ENCODE measurements at regions not wholly inside any gene's neighbourhood (a gene's known extent, or its start where the extent isn't known, plus 50 kb on each side); places are given as distances from the start of the nearest gene placed in this dataset.

DNA sequence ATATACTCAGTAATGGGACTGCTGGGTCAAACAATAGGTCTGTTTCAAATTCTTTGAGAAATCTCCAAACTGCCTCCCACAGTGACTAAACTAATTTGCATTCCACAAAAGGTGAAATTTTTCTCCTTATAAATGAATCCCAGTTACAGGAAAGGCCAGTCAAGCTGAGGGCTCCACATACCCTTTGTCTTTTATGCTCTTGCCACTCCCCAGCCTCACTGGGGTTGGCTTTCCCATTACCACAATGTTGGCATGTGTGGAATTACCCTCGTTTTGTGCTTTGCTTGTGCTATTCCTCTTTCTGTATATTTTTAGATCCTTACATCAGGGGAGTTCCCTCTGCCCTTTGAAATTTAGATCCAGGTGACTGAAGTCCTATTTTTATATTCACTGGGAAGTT is 220.2 kb upstream of the LCORL start:
- 100% methylated on average over 1 of the region's 1 CpG for WGBS
- Histone ChIP-seq H3K9me3 (ENCODE audit: insufficient read depth, low read depth, low read length) (no peaks in the 10 kb centered on the region), H3K4me1 (ENCODE audit: insufficient read depth, low read length) (peaks cover 15% of the 10 kb centered on the region), H3K27me3 (ENCODE audit: insufficient read depth, low read length) (no peaks in the 10 kb centered on the region), H3K36me3 (ENCODE audit: insufficient read depth, low read length) (no peaks in the 10 kb centered on the region), H3K27ac (ENCODE audit: low read depth, low read length) (no peak overlapping the region), H3K4me3 (ENCODE audit: low read length) (no peak overlapping the region), H3K9ac (ENCODE audit: low read depth, low read length) (no peak overlapping the region)

GRCh38 chr4:18234108-18234507 is 212.6 kb upstream of the LCORL start:
- H3K27ac ChIP-seq (ENCODE audit: low read depth, low read length): no peak overlapping the region
- H3K27me3 ChIP-seq (ENCODE audit: insufficient read depth, low read length): no peaks in the 10 kb centered on the region
- peaks cover 15% of the 10 kb centered on the region for H3K9me3 ChIP-seq (ENCODE audit: insufficient read depth, low read depth, low read length)

DNA sequence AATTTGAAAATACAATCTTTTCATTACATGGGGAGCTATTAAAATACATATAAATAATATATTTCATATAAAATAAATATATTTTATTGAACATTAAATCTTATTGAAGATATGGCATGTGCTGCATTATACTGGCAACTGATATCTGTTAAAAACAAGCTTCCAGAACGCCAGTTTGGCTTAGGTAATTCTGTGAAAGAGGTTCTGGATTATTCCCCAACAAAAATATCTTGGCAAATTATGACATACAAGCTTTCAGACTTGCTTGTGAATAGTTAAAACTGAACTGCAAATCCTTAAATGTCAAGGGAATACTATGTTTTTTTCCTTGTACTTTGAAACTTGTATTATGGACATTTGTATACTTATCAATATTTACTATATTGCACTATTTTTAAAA is 210.2 kb upstream of the LCORL start:
- no peak overlapping the region for H3K9ac ChIP-seq (ENCODE audit: low read depth, low read length)
- H3K4me3 ChIP-seq (ENCODE audit: low read length): no peak overlapping the region
- H3K9me3 ChIP-seq (ENCODE audit: insufficient read depth, low read depth, low read length): peaks cover 23% of the 10 kb centered on the region
- H3K36me3 ChIP-seq (ENCODE audit: insufficient read depth, low read length): no peaks in the 10 kb centered on the region
- H3K27me3 ChIP-seq (ENCODE audit: insufficient read depth, low read length): no peaks in the 10 kb centered on the region
- H3K27ac ChIP-seq (ENCODE audit: low read depth, low read length): no peak overlapping the region
- no CpG with 5 or more reads among the region's 1 CpG for WGBS
- H3K4me1 ChIP-seq (ENCODE audit: insufficient read depth, low read length): no peaks in the 10 kb centered on the region

More at GRCh38 chr4:18234108-18234507, 212.6 kb upstream of the LCORL start:
- Histone ChIP-seq H3K4me1 (ENCODE audit: insufficient read depth, low read length) (no peaks in the 10 kb centered on the region), H3K4me3 (ENCODE audit: low read length) (no peak overlapping the region), H3K9ac (ENCODE audit: low read depth, low read length) (no peak overlapping the region), H3K36me3 (ENCODE audit: insufficient read depth, low read length) (no peaks in the 10 kb centered on the region)

GRCh38 chr4:18227880-18228279 is 206.3 kb upstream of the LCORL start:
- H3K9me3 ChIP-seq (ENCODE audit: insufficient read depth, low read depth, low read length): peaks cover 23% of the 10 kb centered on the region
- H3K27me3 ChIP-seq (ENCODE audit: insufficient read depth, low read length): no peaks in the 10 kb centered on the region
- H3K4me1 ChIP-seq (ENCODE audit: insufficient read depth, low read length): no peaks in the 10 kb centered on the region
- no peak overlapping the region for H3K27ac ChIP-seq (ENCODE audit: low read depth, low read length)
- no peak overlapping the region for H3K4me3 ChIP-seq (ENCODE audit: low read length)
- 68% methylated on average over 1 of the region's 1 CpG for WGBS
- no peak overlapping the region for H3K9ac ChIP-seq (ENCODE audit: low read depth, low read length)
- H3K36me3 ChIP-seq (ENCODE audit: insufficient read depth, low read length): no peaks in the 10 kb centered on the region

DNA sequence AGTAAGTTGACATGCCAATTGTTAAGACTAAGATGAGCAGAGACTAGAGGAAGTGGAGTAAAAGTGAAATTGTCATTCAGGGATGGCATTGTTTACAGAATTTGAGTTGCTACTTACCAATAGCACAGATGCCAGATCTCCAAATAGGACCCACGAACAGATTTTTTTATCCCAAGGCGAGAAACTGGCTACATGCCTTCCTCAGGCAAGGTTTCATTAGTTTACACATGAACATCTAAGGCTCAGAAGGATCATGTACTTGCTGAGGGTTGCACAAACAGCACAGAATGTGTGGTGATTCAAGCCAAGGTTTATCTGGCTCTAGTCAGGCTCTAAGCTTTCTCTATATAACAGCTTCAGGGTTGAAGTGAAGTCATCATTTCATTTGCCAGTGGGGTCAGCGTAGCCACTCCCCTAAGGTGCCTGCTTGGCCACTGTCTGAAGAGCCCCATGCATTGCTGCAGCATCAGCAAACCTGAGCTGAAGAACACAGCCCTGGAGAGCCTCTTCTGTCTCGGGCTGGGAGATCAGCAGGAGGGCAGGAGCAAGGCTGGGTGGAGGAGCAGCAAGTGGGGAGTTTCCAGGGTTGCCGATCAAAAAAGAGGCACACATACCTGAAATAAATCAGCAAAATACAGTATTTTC is 193.0 kb upstream of the LCORL start:
- Histone ChIP-seq H3K4me3 (ENCODE audit: low read length) (no peak overlapping the region), H3K9me3 (ENCODE audit: insufficient read depth, low read depth, low read length) (no peaks in the 10 kb centered on the region), H3K36me3 (ENCODE audit: insufficient read depth, low read length) (no peaks in the 10 kb centered on the region), H3K9ac (ENCODE audit: low read depth, low read length) (no peak overlapping the region), H3K27ac (ENCODE audit: low read depth, low read length) (no peak overlapping the region), H3K4me1 (ENCODE audit: insufficient read depth, low read length) (no peaks in the 10 kb centered on the region), H3K27me3 (ENCODE audit: insufficient read depth, low read length) (no peaks in the 10 kb centered on the region)
- WGBS: 77% methylated on average over 5 of the region's 5 CpGs

DNA sequence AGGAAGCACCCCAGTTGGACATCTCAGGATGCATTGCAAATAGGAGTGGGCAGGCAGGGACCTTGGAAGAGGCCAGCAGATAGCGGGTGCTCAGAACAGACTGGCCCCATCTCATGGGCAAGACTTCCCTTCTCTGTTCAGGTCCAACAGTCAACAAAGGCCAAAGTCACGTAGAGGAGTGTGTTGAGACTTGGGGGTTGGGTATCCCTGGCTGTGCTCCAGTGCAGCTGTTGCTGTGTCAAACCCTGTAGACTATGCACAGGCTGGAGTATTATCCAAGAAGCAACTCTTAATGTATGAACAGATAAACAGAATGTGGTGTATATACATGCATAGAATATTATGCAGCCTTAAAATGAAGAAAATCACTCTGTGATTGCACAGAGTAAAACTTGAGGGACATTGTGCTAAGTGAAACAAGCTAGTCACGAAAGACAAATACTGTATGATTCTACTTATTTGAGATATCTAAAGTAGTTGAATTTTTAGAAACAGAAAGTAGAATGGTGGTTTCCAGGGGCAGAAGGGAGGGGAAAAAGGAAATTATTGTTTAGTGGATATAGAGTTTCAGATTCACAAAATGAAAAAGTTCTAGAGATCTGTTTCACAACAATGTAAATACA is 192.1 kb upstream of the LCORL start:
- Histone ChIP-seq H3K27ac (ENCODE audit: low read depth, low read length) (no peak overlapping the region), H3K4me1 (ENCODE audit: insufficient read depth, low read length) (no peaks in the 10 kb centered on the region), H3K27me3 (ENCODE audit: insufficient read depth, low read length) (no peaks in the 10 kb centered on the region), H3K36me3 (ENCODE audit: insufficient read depth, low read length) (no peaks in the 10 kb centered on the region), H3K9ac (ENCODE audit: low read depth, low read length) (no peak overlapping the region), H3K9me3 (ENCODE audit: insufficient read depth, low read depth, low read length) (no peaks in the 10 kb centered on the region), H3K4me3 (ENCODE audit: low read length) (no peak overlapping the region)
- 64% methylated on average over 3 of the region's 3 CpGs for WGBS

DNA sequence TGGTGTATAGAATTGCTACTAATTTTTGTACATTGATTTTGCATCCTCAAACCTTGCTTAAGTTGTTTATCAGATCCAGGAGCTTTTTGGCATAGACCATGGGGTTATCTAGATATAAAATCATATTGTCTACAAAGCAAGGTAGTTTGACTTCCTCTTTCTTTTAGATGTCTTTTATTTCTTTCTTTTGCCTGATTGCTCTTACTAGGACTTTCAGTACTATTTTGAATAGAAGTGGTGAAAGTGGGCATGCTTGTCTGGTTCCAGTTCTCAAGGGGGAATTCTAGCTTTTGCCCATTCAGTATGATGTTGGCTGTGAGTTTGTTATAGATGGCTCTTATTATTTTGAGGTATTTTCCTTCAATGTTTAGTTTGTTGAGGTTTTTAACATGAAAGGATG is 187.9 kb upstream of the LCORL start:
- no peak overlapping the region for H3K9ac ChIP-seq (ENCODE audit: low read depth, low read length)
- H3K4me3 ChIP-seq (ENCODE audit: low read length): no peak overlapping the region
- no peaks in the 10 kb centered on the region for H3K36me3 ChIP-seq (ENCODE audit: insufficient read depth, low read length)
- H3K27me3 ChIP-seq (ENCODE audit: insufficient read depth, low read length): no peaks in the 10 kb centered on the region
- no peaks in the 10 kb centered on the region for H3K4me1 ChIP-seq (ENCODE audit: insufficient read depth, low read length)
- H3K27ac ChIP-seq (ENCODE audit: low read depth, low read length): no peak overlapping the region
- H3K9me3 ChIP-seq (ENCODE audit: insufficient read depth, low read depth, low read length): no peaks in the 10 kb centered on the region

DNA sequence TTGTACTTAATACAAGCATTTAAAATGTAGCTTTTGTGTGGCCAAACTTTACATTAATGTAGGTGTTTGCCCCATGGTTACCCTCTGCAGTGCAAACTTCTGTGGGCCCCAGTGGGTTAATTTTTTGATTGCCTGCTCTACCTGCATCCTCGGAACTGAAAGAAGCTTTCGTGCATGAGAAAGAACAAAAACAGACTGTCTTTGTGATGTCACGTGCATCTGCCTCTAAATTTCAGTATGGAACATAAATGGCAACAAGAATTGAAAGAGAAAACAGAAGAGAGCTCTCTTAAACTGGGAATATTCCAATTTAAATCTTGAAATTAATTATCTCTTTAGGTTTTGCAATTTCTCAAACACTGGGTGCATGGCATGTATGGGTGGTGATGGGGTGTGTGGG is 182.4 kb upstream of the LCORL start:
- Histone ChIP-seq H3K27me3 (ENCODE audit: insufficient read depth, low read length) (no peaks in the 10 kb centered on the region), H3K4me1 (ENCODE audit: insufficient read depth, low read length) (no peaks in the 10 kb centered on the region), H3K4me3 (ENCODE audit: low read length) (no peak overlapping the region), H3K9me3 (ENCODE audit: insufficient read depth, low read depth, low read length) (no peaks in the 10 kb centered on the region), H3K27ac (ENCODE audit: low read depth, low read length) (no peak overlapping the region), H3K9ac (ENCODE audit: low read depth, low read length) (no peak overlapping the region), H3K36me3 (ENCODE audit: insufficient read depth, low read length) (no peaks in the 10 kb centered on the region)
- 79% methylated on average over 3 of the region's 3 CpGs for WGBS

DNA sequence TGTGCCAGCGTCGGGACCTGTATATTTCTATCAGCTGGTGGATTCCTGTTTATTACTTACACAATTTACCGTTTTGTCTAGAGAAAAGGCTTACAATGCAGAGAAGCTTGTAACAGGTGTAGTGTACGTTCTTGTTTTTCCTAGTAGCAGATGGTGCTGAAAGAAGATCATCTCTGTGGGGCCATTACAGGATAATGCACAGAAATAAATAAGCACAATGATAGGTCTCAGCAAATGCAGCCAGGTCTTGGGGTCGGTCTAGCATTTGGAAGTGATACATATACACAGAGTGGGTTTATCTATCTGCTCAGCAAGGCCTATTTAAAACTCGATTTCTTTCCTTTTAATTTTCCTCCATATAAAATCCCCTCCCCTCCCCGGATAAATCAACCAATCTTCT is 180.9 kb upstream of the LCORL start:
- Histone ChIP-seq H3K36me3 (ENCODE audit: insufficient read depth, low read length) (no peaks in the 10 kb centered on the region), H3K4me3 (ENCODE audit: low read length) (no peak overlapping the region), H3K27ac (ENCODE audit: low read depth, low read length) (no peak overlapping the region), H3K4me1 (ENCODE audit: insufficient read depth, low read length) (no peaks in the 10 kb centered on the region), H3K9me3 (ENCODE audit: insufficient read depth, low read depth, low read length) (no peaks in the 10 kb centered on the region), H3K9ac (ENCODE audit: low read depth, low read length) (no peak overlapping the region), H3K27me3 (ENCODE audit: insufficient read depth, low read length) (no peaks in the 10 kb centered on the region)
- WGBS: 96% methylated on average over 6 of the region's 7 CpGs

DNA sequence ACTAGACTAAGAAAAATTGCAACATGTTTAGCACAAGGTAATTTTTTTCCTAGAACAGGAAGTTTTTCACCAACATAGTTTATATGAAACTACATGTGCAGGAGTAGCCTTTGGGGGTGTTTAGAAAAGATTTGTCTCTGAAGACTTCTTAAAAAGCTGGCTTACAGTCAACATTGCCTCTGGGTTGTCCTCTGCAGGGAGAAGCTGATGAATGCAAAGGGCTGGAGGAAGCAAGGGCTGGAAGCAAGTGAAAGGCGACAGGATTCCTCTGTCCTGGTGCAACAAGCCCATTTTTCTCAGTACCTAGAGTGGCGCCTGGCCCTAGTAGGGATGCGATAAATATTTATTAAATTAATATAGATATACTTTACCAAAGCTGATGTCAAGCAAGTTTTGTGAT is 180.3 kb upstream of the LCORL start:
- no peak overlapping the region for H3K4me3 ChIP-seq (ENCODE audit: low read length)
- H3K27ac ChIP-seq (ENCODE audit: low read depth, low read length): no peak overlapping the region
- 88% methylated on average over 1 of the region's 3 CpGs for WGBS
- H3K9me3 ChIP-seq (ENCODE audit: insufficient read depth, low read depth, low read length): no peaks in the 10 kb centered on the region
- H3K36me3 ChIP-seq (ENCODE audit: insufficient read depth, low read length): no peaks in the 10 kb centered on the region
- H3K4me1 ChIP-seq (ENCODE audit: insufficient read depth, low read length): no peaks in the 10 kb centered on the region
- no peaks in the 10 kb centered on the region for H3K27me3 ChIP-seq (ENCODE audit: insufficient read depth, low read length)
- H3K9ac ChIP-seq (ENCODE audit: low read depth, low read length): no peak overlapping the region

GRCh38 chr4:18198653-18199052 is 177.1 kb upstream of the LCORL start:
- Histone ChIP-seq H3K9ac (ENCODE audit: low read depth, low read length) (no peak overlapping the region), H3K27ac (ENCODE audit: low read depth, low read length) (no peak overlapping the region), H3K27me3 (ENCODE audit: insufficient read depth, low read length) (no peaks in the 10 kb centered on the region), H3K4me1 (ENCODE audit: insufficient read depth, low read length) (no peaks in the 10 kb centered on the region), H3K36me3 (ENCODE audit: insufficient read depth, low read length) (no peaks in the 10 kb centered on the region), H3K4me3 (ENCODE audit: low read length) (no peak overlapping the region), H3K9me3 (ENCODE audit: insufficient read depth, low read depth, low read length) (no peaks in the 10 kb centered on the region)
- 91% methylated on average over 6 of the region's 6 CpGs for WGBS

DNA sequence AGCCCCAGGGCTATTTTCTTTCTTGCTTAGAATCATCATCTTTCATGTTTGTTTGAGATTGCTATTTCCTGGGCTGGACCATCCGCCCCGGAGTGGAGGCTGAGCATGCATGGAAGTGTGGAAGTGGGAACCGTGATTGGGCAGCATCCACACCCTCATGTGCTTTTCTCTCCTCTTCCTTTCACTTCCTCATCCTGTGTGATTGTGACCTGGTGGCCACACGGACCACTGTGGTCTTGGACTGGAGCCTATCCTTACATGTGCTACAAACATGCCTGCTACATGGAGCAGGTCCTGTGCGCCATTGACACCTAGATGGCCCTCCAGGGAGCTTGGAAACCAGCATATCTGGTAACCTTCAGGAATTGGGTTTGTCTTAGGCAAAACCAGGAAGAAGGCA is 175.9 kb upstream of the LCORL start:
- WGBS: 84% methylated on average over 5 of the region's 5 CpGs

More for the DNA sequence above, 175.9 kb upstream of the LCORL start:
- no peak overlapping the region for H3K27ac ChIP-seq (ENCODE audit: low read depth, low read length)
- no peaks in the 10 kb centered on the region for H3K9me3 ChIP-seq (ENCODE audit: insufficient read depth, low read depth, low read length)
- no peaks in the 10 kb centered on the region for H3K4me1 ChIP-seq (ENCODE audit: insufficient read depth, low read length)
- no peaks in the 10 kb centered on the region for H3K27me3 ChIP-seq (ENCODE audit: insufficient read depth, low read length)
- no peak overlapping the region for H3K4me3 ChIP-seq (ENCODE audit: low read length)
- no peaks in the 10 kb centered on the region for H3K36me3 ChIP-seq (ENCODE audit: insufficient read depth, low read length)
- no peak overlapping the region for H3K9ac ChIP-seq (ENCODE audit: low read depth, low read length)

Measured in HUES64 (cell line).